ENCODE measurements at regions not wholly inside any gene's neighbourhood (a gene's known extent, or its start where the extent isn't known, plus 50 kb on each side); places are given as distances from the start of the nearest gene placed in this dataset.

DNA sequence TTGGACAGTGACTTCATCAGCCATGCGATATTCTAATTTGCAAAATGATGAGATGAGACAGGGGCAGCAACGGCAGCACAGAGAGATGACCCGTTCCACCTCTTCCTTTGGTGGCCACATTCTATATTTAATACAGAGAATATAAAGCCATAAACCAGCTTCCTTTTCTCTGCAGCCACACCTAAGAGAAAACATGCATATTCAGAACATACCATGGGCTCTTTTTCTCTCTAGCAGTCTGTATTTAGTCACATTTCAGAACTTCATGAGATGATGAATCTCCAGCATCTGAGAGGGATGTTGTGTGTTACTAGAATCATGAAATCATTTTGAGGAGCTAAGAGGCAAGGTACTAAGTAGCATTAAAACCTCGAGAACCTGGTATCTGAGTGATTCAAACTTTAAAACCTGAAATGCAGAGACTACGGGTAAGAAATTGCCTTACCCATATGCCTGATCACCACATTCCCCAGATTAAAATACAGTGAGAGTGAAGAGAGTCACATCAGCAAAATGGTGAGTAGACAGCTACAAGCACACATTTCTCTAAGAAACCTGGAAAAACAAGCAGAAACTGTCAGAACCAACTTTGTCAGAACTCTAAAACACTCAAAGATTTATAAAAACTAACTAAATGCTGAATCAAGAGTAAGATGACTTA lies 55.5 kb upstream of the CPHXL start:
- Histone ChIP-seq H3K4me3 (no peak overlapping the region), H2AFZ (no peak overlapping the region), H3K79me2 (replicated peaks; ENCODE audit: insufficient read depth) (no peaks in the 10 kb centered on the region), H4K20me1 (replicated peaks; ENCODE audit: insufficient read depth) (no peaks in the 10 kb centered on the region), H3K4me2 (no peak overlapping the region), H3K9me2 (ENCODE audit: insufficient read depth) (no peaks in the 10 kb centered on the region), H3F3A (replicated peaks; ENCODE audit: low read depth) (no peaks in the 10 kb centered on the region), H3K36me3 (ENCODE audit: insufficient read depth) (no peaks in the 10 kb centered on the region), H3K27me3 (ENCODE audit: insufficient read depth) (no peaks in the 10 kb centered on the region), H3K27ac (ENCODE audit: low read depth) (no peak overlapping the region), H3K4me1 (ENCODE audit: insufficient read depth) (no peaks in the 10 kb centered on the region)
- DNase-seq (ENCODE audit: low spot score) (no peak), ATAC-seq (no peak)
- H3K4me1 Mint-ChIP-seq = no peaks in the 10 kb centered on the region
- peaks cover 49% of the 10 kb centered on the region for H3K9me3 Mint-ChIP-seq
- H3K27me3 Mint-ChIP-seq (ENCODE audit: insufficient read depth, low read depth, poor library complexity) = peaks cover 9% of the 10 kb centered on the region
- H3K36me3 Mint-ChIP-seq (ENCODE audit: low read depth) = no peaks in the 10 kb centered on the region
- no peak overlapping the region for H3K27ac Mint-ChIP-seq
- H3K4me3 Mint-ChIP-seq = no peak overlapping the region
- TF ChIP-seq, protein P1, sequence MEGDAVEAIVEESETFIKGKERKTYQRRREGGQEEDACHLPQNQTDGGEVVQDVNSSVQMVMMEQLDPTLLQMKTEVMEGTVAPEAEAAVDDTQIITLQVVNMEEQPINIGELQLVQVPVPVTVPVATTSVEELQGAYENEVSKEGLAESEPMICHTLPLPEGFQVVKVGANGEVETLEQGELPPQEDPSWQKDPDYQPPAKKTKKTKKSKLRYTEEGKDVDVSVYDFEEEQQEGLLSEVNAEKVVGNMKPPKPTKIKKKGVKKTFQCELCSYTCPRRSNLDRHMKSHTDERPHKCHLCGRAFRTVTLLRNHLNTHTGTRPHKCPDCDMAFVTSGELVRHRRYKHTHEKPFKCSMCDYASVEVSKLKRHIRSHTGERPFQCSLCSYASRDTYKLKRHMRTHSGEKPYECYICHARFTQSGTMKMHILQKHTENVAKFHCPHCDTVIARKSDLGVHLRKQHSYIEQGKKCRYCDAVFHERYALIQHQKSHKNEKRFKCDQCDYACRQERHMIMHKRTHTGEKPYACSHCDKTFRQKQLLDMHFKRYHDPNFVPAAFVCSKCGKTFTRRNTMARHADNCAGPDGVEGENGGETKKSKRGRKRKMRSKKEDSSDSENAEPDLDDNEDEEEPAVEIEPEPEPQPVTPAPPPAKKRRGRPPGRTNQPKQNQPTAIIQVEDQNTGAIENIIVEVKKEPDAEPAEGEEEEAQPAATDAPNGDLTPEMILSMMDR (conservative IDR thresholded peaks at IDR 0.05; ENCODE audit: low read depth in 2 of 2) = no peak
- TF ChIP-seq STAT1 (IDR thresholded peaks at IDR 0.05; ENCODE audit: unreplicated experiment) = no peak
- TF ChIP-seq ZNF331 (CRISPR knock-in tag; IDR thresholded peaks at IDR 0.05; ENCODE audit: low read depth) = no peak
- TF ChIP-seq JUNB (IDR thresholded peaks at IDR 0.05; ENCODE audit: unreplicated experiment) = no peak
- no peak for TF ChIP-seq NANOG (IDR thresholded peaks at IDR 0.05; ENCODE audit: borderline replicate concordance)
- no peak for TF ChIP-seq EZH2phosphoT487 (IDR thresholded peaks at IDR 0.05; ENCODE audit: unreplicated experiment)
- TF ChIP-seq POLR2AphosphoS5 (IDR thresholded peaks at IDR 0.05; ENCODE audit: low read depth) = no peak
- TF ChIP-seq, protein P2, sequence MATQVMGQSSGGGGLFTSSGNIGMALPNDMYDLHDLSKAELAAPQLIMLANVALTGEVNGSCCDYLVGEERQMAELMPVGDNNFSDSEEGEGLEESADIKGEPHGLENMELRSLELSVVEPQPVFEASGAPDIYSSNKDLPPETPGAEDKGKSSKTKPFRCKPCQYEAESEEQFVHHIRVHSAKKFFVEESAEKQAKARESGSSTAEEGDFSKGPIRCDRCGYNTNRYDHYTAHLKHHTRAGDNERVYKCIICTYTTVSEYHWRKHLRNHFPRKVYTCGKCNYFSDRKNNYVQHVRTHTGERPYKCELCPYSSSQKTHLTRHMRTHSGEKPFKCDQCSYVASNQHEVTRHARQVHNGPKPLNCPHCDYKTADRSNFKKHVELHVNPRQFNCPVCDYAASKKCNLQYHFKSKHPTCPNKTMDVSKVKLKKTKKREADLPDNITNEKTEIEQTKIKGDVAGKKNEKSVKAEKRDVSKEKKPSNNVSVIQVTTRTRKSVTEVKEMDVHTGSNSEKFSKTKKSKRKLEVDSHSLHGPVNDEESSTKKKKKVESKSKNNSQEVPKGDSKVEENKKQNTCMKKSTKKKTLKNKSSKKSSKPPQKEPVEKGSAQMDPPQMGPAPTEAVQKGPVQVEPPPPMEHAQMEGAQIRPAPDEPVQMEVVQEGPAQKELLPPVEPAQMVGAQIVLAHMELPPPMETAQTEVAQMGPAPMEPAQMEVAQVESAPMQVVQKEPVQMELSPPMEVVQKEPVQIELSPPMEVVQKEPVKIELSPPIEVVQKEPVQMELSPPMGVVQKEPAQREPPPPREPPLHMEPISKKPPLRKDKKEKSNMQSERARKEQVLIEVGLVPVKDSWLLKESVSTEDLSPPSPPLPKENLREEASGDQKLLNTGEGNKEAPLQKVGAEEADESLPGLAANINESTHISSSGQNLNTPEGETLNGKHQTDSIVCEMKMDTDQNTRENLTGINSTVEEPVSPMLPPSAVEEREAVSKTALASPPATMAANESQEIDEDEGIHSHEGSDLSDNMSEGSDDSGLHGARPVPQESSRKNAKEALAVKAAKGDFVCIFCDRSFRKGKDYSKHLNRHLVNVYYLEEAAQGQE (IDR thresholded peaks at IDR 0.05; ENCODE audit: unreplicated experiment) = no peak
- TF ChIP-seq, protein P3, sequence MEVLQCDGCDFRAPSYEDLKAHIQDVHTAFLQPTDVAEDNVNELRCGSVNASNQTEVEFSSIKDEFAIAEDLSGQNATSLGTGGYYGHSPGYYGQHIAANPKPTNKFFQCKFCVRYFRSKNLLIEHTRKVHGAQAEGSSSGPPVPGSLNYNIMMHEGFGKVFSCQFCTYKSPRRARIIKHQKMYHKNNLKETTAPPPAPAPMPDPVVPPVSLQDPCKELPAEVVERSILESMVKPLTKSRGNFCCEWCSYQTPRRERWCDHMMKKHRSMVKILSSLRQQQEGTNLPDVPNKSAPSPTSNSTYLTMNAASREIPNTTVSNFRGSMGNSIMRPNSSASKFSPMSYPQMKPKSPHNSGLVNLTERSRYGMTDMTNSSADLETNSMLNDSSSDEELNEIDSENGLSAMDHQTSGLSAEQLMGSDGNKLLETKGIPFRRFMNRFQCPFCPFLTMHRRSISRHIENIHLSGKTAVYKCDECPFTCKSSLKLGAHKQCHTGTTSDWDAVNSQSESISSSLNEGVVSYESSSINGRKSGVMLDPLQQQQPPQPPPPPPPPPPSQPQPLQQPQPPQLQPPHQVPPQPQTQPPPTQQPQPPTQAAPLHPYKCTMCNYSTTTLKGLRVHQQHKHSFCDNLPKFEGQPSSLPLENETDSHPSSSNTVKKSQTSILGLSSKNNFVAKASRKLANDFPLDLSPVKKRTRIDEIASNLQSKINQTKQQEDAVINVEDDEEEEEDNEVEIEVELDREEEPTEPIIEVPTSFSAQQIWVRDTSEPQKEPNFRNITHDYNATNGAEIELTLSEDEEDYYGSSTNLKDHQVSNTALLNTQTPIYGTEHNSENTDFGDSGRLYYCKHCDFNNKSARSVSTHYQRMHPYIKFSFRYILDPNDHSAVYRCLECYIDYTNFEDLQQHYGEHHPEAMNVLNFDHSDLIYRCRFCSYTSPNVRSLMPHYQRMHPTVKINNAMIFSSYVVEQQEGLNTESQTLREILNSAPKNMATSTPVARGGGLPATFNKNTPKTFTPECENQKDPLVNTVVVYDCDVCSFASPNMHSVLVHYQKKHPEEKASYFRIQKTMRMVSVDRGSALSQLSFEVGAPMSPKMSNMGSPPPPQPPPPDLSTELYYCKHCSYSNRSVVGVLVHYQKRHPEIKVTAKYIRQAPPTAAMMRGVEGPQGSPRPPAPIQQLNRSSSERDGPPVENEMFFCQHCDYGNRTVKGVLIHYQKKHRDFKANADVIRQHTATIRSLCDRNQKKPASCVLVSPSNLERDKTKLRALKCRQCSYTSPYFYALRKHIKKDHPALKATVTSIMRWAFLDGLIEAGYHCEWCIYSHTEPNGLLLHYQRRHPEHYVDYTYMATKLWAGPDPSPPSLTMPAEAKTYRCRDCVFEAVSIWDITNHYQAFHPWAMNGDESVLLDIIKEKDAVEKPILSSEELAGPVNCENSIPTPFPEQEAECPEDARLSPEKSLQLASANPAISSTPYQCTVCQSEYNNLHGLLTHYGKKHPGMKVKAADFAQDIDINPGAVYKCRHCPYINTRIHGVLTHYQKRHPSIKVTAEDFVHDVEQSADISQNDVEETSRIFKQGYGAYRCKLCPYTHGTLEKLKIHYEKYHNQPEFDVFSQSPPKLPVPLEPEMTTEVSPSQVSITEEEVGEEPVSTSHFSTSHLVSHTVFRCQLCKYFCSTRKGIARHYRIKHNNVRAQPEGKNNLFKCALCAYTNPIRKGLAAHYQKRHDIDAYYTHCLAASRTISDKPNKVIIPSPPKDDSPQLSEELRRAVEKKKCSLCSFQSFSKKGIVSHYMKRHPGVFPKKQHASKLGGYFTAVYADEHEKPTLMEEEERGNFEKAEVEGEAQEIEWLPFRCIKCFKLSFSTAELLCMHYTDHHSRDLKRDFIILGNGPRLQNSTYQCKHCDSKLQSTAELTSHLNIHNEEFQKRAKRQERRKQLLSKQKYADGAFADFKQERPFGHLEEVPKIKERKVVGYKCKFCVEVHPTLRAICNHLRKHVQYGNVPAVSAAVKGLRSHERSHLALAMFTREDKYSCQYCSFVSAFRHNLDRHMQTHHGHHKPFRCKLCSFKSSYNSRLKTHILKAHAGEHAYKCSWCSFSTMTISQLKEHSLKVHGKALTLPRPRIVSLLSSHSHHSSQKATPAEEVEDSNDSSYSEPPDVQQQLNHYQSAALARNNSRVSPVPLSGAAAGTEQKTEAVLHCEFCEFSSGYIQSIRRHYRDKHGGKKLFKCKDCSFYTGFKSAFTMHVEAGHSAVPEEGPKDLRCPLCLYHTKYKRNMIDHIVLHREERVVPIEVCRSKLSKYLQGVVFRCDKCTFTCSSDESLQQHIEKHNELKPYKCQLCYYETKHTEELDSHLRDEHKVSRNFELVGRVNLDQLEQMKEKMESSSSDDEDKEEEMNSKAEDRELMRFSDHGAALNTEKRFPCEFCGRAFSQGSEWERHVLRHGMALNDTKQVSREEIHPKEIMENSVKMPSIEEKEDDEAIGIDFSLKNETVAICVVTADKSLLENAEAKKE (CRISPR knock-in tag; IDR thresholded peaks at IDR 0.05) = no peak
- no peak for TF ChIP-seq EZH2 (IDR thresholded peaks at IDR 0.05; ENCODE audit: low read depth, unreplicated experiment)
- TF ChIP-seq CREB1 (CRISPR knock-in tag; IDR thresholded peaks at IDR 0.05; ENCODE audit: low read depth) = no peak
- no peak for TF ChIP-seq ZNF114 (CRISPR knock-in tag; IDR thresholded peaks at IDR 0.05)
- TF ChIP-seq, protein P4, sequence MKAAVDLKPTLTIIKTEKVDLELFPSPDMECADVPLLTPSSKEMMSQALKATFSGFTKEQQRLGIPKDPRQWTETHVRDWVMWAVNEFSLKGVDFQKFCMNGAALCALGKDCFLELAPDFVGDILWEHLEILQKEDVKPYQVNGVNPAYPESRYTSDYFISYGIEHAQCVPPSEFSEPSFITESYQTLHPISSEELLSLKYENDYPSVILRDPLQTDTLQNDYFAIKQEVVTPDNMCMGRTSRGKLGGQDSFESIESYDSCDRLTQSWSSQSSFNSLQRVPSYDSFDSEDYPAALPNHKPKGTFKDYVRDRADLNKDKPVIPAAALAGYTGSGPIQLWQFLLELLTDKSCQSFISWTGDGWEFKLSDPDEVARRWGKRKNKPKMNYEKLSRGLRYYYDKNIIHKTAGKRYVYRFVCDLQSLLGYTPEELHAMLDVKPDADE (IDR thresholded peaks at IDR 0.05) = no peak

Data from GM23338 (cell line).